GM12872 (cell line): ENCODE measurements at regions not wholly inside any gene's neighbourhood (a gene's known extent, or its start where the extent isn't known, plus 50 kb on each side); places are given as distances from the start of the nearest gene placed in this dataset.

ENCODE experiments used
- CTCF ChIP-seq: IDR thresholded peaks from 3 replicates; pipeline ENCODE4 v1.5.1; 2011; ENCODE audit warnings: low read depth, mild to moderate bottlenecking, low read length, moderate library complexity; ENCODE audit not compliant: insufficient read depth

- no peak for TF ChIP-seq CTCF
Measured at GRCh38 chr4:136763919-136764318, 768.4 kb downstream of the PCDH18 start.

GRCh38 chr4:136755531-136755916 is 776.8 kb downstream of the PCDH18 start:
- TF ChIP-seq CTCF = no peak

- no peak for TF ChIP-seq CTCF
Measured at GRCh38 chr4:136754810-136755530, 777.3 kb downstream of the PCDH18 start.

GRCh38 chr4:136751556-136751955 is 780.7 kb downstream of the PCDH18 start:
- no peak for TF ChIP-seq CTCF

- TF ChIP-seq CTCF = no peak
Measured at GRCh38 chr4:136750897-136751296, 781.4 kb downstream of the PCDH18 start.

- TF ChIP-seq CTCF = no peak
Measured at GRCh38 chr4:136749989-136750388, 782.3 kb downstream of the PCDH18 start.

- no peak for TF ChIP-seq CTCF
Measured at GRCh38 chr4:136748773-136749172, 783.5 kb downstream of the PCDH18 start.
